Thoracic aorta (tissue), 2 donors: ENCODE measurements at regions not wholly inside any gene's neighbourhood (a gene's known extent, or its start where the extent isn't known, plus 50 kb on each side); places are given as distances from the start of the nearest gene placed in this dataset.
"Not testable (repeated sequence)": the region's sequence is repeated elsewhere in the genome, so short reads cannot be mapped to it uniquely, and the experiment has no call there.

Experiments used
- ATAC-seq: fragments of 150-250 bp; one replicate; pipeline ENCODE4 v1.8.0; 2017; ENCODE audit warnings: low read depth; ENCODE audit not compliant: insufficient number of reproducible peaks, low FRiP score
- DNase-seq: peaks from one replicate; pipeline ENCODE4 v3.0.0-alpha.2; 2020; ENCODE audit warnings: low spot score
- H3K27ac ChIP-seq, 2 donors: fragments of 200-600 bp; sonication (generic); 1 replicate in 1 of 2; 2 replicates in 1 of 2; pipeline ENCODE4 v1.5.1; 2016; ENCODE audit warnings: mild to moderate bottlenecking in 2 of 2, moderate library complexity in 2 of 2
- H3K27me3 ChIP-seq: fragments of 200-600 bp; sonication (generic); replicated peaks from 2 replicates; pipeline ENCODE4 v1.6.0; 2016; ENCODE audit warnings: mild to moderate bottlenecking; ENCODE audit not compliant: insufficient read depth
- H3K36me3 ChIP-seq: fragments of 200-600 bp; sonication (generic); one replicate; pipeline ENCODE4 v1.5.1; 2016
- H3K4me1 ChIP-seq, 2 donors: fragments of 200-600 bp; sonication (generic); 1 replicate in 1 of 2; 2 replicates in 1 of 2; pipeline versions ENCODE4 v1.5.1 to v1.6.0; 2016; ENCODE audit warnings: low read depth in 2 of 2, mild to moderate bottlenecking in 1 of 2; ENCODE audit not compliant: control insufficient read depth in 1 of 2
- H3K4me3 ChIP-seq: fragments of 200-600 bp; sonication (generic); 2 replicates; pipeline ENCODE4 v1.5.1; 2016; ENCODE audit warnings: mild to moderate bottlenecking
- H3K9me3 ChIP-seq: fragments of 200-600 bp; sonication (generic); 2 replicates; pipeline ENCODE4 v1.5.1; 2016
- CTCF ChIP-seq: fragments of 200-600 bp; sonication (generic); IDR thresholded peaks from one replicate; pipeline ENCODE4 v1.5.1; 2019; ENCODE audit warnings: antibody characterized with exemption

- not testable (repeated sequence) for ATAC-seq, DNase-seq, H3K9me3 ChIP-seq, H3K27me3 ChIP-seq, H3K27ac ChIP-seq, H3K4me3 ChIP-seq, H3K4me1 ChIP-seq, H3K36me3 ChIP-seq
Measured at GRCh38 chr22:16463472-16463871, 129.1 kb downstream of the CCT8L2 start.

- not testable (repeated sequence) for H3K4me3 ChIP-seq, ATAC-seq, DNase-seq, H3K36me3 ChIP-seq, H3K4me1 ChIP-seq, H3K27me3 ChIP-seq, H3K9me3 ChIP-seq, H3K27ac ChIP-seq
Measured at GRCh38 chr22:16447451-16447850, 145.2 kb downstream of the CCT8L2 start.

GRCh38 chr22:16446755-16447440, 145.7 kb downstream of the CCT8L2 start:
- ATAC-seq, H3K4me1 ChIP-seq, H3K4me3 ChIP-seq, DNase-seq, H3K36me3 ChIP-seq, H3K27ac ChIP-seq, H3K9me3 ChIP-seq, H3K27me3 ChIP-seq: not testable (repeated sequence)

- H3K36me3 ChIP-seq, DNase-seq, H3K27ac ChIP-seq, ATAC-seq, H3K27me3 ChIP-seq, H3K4me3 ChIP-seq, H3K9me3 ChIP-seq, H3K4me1 ChIP-seq: not testable (repeated sequence)
- peak; percentile 25 for TF ChIP-seq CTCF
Measured at GRCh38 chr22:16441014-16441413, 151.6 kb downstream of the CCT8L2 start.

GRCh38 chr22:16423476-16423875, 169.1 kb downstream of the CCT8L2 start:
- not testable (repeated sequence) for ATAC-seq, DNase-seq

GRCh38 chr22:16417498-16417897, 175.1 kb downstream of the CCT8L2 start:
- not testable (repeated sequence) for ATAC-seq, H3K9me3 ChIP-seq, DNase-seq, H3K27me3 ChIP-seq, H3K4me1 ChIP-seq, H3K4me3 ChIP-seq, H3K27ac ChIP-seq, H3K36me3 ChIP-seq

More at GRCh38 chr22:16423476-16423875, 169.1 kb downstream of the CCT8L2 start:
- not testable (repeated sequence) for H3K27me3 ChIP-seq, H3K4me3 ChIP-seq, H3K9me3 ChIP-seq, H3K36me3 ChIP-seq, H3K4me1 ChIP-seq, H3K27ac ChIP-seq

- not testable (repeated sequence) for H3K27ac ChIP-seq, H3K4me3 ChIP-seq, DNase-seq, H3K9me3 ChIP-seq, H3K36me3 ChIP-seq, H3K4me1 ChIP-seq, H3K27me3 ChIP-seq, ATAC-seq
Measured at GRCh38 chr22:16404639-16405038, 188.0 kb downstream of the CCT8L2 start.

GRCh38 chr22:16403661-16404060, 188.9 kb downstream of the CCT8L2 start:
- not testable (repeated sequence) for H3K27me3 ChIP-seq, H3K27ac ChIP-seq, H3K4me1 ChIP-seq, H3K36me3 ChIP-seq, ATAC-seq, DNase-seq, H3K9me3 ChIP-seq, H3K4me3 ChIP-seq

- H3K27ac ChIP-seq, H3K4me3 ChIP-seq, DNase-seq, H3K36me3 ChIP-seq, H3K27me3 ChIP-seq, H3K4me1 ChIP-seq, ATAC-seq, H3K9me3 ChIP-seq: not testable (repeated sequence)
Measured at GRCh38 chr22:16402874-16403399, 189.7 kb downstream of the CCT8L2 start.

- H3K36me3 ChIP-seq, H3K27me3 ChIP-seq, H3K9me3 ChIP-seq, H3K27ac ChIP-seq, H3K4me3 ChIP-seq, H3K4me1 ChIP-seq, ATAC-seq, DNase-seq: not testable (repeated sequence)
Measured at GRCh38 chr22:16393476-16393875, 199.1 kb downstream of the CCT8L2 start.

- H3K9me3 ChIP-seq, H3K27me3 ChIP-seq, H3K4me1 ChIP-seq, ATAC-seq, H3K27ac ChIP-seq, H3K36me3 ChIP-seq, H3K4me3 ChIP-seq, DNase-seq: not testable (repeated sequence)
Measured at GRCh38 chr22:16391417-16391930, 201.1 kb downstream of the CCT8L2 start.
